ENCODE measurements at regions not wholly inside any gene's neighbourhood (a gene's known extent, or its start where the extent isn't known, plus 50 kb on each side); places are given as distances from the start of the nearest gene placed in this dataset.
"Not testable (repeated sequence)": the region's sequence is repeated elsewhere in the genome, so short reads cannot be mapped to it uniquely, and the experiment has no call there.

GRCh38 chr4:170414961-170415360 lies 325.2 kb upstream of the AADAT start:
- no peak for DNase-seq (ENCODE audit: low spot score)

GRCh38 chr4:170414360-170414759 lies 324.6 kb upstream of the AADAT start:
- no peak for DNase-seq (ENCODE audit: low spot score)

GRCh38 chr4:170413951-170414350 lies 324.2 kb upstream of the AADAT start:
- DNase-seq (ENCODE audit: low spot score) = no peak

GRCh38 chr4:170400361-170400760 lies 310.6 kb upstream of the AADAT start:
- no peak for DNase-seq (ENCODE audit: low spot score)

GRCh38 chr4:170399581-170400293 lies 310.0 kb upstream of the AADAT start:
- DNase-seq (ENCODE audit: low spot score) = no peak

GRCh38 chr4:170398218-170398617 lies 308.5 kb upstream of the AADAT start:
- no peak for DNase-seq (ENCODE audit: low spot score)

- DNase-seq (ENCODE audit: low spot score) = no peak
Observed at GRCh38 chr4:170395773-170396172, 306.0 kb upstream of the AADAT start.

GRCh38 chr4:170391066-170391740 lies 301.4 kb upstream of the AADAT start:
- DNase-seq (ENCODE audit: low spot score) = peak; percentile 12

GRCh38 chr4:170389411-170389810 lies 299.7 kb upstream of the AADAT start:
- DNase-seq (ENCODE audit: low spot score) = no peak

- DNase-seq (ENCODE audit: low spot score) = no peak
Observed at GRCh38 chr4:170388255-170388654, 298.5 kb upstream of the AADAT start.

GRCh38 chr4:170386971-170387370 lies 297.2 kb upstream of the AADAT start:
- no peak for DNase-seq (ENCODE audit: low spot score)

GRCh38 chr4:170386511-170386910 lies 296.8 kb upstream of the AADAT start:
- no peak for DNase-seq (ENCODE audit: low spot score)

- peak; percentile 58 for DNase-seq (ENCODE audit: low spot score)
Observed at GRCh38 chr4:170374770-170375169, 285.0 kb upstream of the AADAT start.

GRCh38 chr4:170348945-170349344 lies 259.2 kb upstream of the AADAT start:
- DNase-seq (ENCODE audit: low spot score) = no peak

- not testable (repeated sequence) for DNase-seq (ENCODE audit: low spot score)
Observed at GRCh38 chr4:170347191-170347590, 257.4 kb upstream of the AADAT start.

GRCh38 chr4:170339522-170339921 lies 249.8 kb upstream of the AADAT start:
- no peak for DNase-seq (ENCODE audit: low spot score)

GRCh38 chr4:170336238-170336775 lies 246.6 kb upstream of the AADAT start:
- no peak for DNase-seq (ENCODE audit: low spot score)

- DNase-seq (ENCODE audit: low spot score) = no peak
Observed at GRCh38 chr4:170325599-170325998, 235.8 kb upstream of the AADAT start.

- no peak for DNase-seq (ENCODE audit: low spot score)
Observed at GRCh38 chr4:170323623-170324022, 233.9 kb upstream of the AADAT start.

GRCh38 chr4:170307182-170307581 lies 217.4 kb upstream of the AADAT start:
- no peak for DNase-seq (ENCODE audit: low spot score)

GRCh38 chr4:170306208-170306607 lies 216.5 kb upstream of the AADAT start:
- no peak for DNase-seq (ENCODE audit: low spot score)

GRCh38 chr4:170305627-170306026 lies 215.9 kb upstream of the AADAT start:
- DNase-seq (ENCODE audit: low spot score) = no peak

GRCh38 chr4:170281027-170281426 lies 191.3 kb upstream of the AADAT start:
- DNase-seq (ENCODE audit: low spot score) = no peak

- DNase-seq (ENCODE audit: low spot score) = no peak
Observed at GRCh38 chr4:170278460-170278859, 188.7 kb upstream of the AADAT start.

All from COLO829 (cell line).